A673 (cell line): ENCODE measurements at regions not wholly inside any gene's neighbourhood (a gene's known extent, or its start where the extent isn't known, plus 50 kb on each side); places are given as distances from the start of the nearest gene placed in this dataset.

Source experiments
- EZH2 ChIP-seq: fragments of 200-600 bp; sonication (generic); IDR thresholded peaks from 2 replicates; pipeline ENCODE4 v1.6.1; 2017; ENCODE audit warnings: borderline replicate concordance, low read depth, mild to moderate bottlenecking, mixed read lengths, antibody characterized with exemption, low read length; ENCODE audit not compliant: poor library complexity, severe bottlenecking
- TF ChIP-seq, protein P1 (sequence below): fragments of 300-800, 200-600 bp; sonication (generic); conservative IDR thresholded peaks from 2 replicates; pipeline ENCODE4 v1.5.1; 2017; ENCODE audit warnings: low read depth, mild to moderate bottlenecking, antibody characterized with exemption, low read length, moderate library complexity, mixed read lengths

DNA sequence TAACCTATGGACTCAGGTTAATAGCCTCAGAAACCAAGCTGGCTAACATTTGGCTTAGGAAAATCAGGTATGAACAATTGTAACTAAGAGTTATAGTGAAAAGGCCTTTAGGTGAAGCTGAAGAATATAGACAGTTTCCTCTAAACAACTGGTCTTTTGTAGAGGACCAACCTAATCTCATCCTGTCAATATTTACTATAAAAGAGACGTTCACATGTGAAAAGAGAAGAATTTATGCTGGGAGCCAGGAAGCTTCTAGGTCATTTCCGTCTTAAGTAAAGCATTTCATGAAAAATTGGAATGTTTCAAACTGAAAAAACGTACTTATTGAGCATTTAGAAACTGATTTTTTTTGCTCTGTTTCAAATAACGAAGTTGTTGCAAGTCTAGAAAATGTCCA lies 764.3 kb upstream of the GOLIM4 start:
- TF ChIP-seq, protein P1, sequence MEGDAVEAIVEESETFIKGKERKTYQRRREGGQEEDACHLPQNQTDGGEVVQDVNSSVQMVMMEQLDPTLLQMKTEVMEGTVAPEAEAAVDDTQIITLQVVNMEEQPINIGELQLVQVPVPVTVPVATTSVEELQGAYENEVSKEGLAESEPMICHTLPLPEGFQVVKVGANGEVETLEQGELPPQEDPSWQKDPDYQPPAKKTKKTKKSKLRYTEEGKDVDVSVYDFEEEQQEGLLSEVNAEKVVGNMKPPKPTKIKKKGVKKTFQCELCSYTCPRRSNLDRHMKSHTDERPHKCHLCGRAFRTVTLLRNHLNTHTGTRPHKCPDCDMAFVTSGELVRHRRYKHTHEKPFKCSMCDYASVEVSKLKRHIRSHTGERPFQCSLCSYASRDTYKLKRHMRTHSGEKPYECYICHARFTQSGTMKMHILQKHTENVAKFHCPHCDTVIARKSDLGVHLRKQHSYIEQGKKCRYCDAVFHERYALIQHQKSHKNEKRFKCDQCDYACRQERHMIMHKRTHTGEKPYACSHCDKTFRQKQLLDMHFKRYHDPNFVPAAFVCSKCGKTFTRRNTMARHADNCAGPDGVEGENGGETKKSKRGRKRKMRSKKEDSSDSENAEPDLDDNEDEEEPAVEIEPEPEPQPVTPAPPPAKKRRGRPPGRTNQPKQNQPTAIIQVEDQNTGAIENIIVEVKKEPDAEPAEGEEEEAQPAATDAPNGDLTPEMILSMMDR: no peak
- TF ChIP-seq EZH2: no peak
